ENCODE measurements at regions not wholly inside any gene's neighbourhood (a gene's known extent, or its start where the extent isn't known, plus 50 kb on each side); places are given as distances from the start of the nearest gene placed in this dataset.

GRCh38 chr10:61564444-61564843, 98.3 kb upstream of the CABCOCO1 start:
- no peak for TF ChIP-seq EZH2 (IDR thresholded peaks at IDR 0.05; ENCODE audit: borderline replicate concordance)
- no peak for TF ChIP-seq CTCF (IDR thresholded peaks at IDR 0.05; ENCODE audit: poor library complexity)
- TF ChIP-seq EZH2phosphoT487 (IDR thresholded peaks at IDR 0.05; ENCODE audit: low read depth, severe bottlenecking, unreplicated experiment): no peak

All from hepatocyte (in vitro differentiated cells).